SK-N-MC (cell line): ENCODE measurements at regions not wholly inside any gene's neighbourhood (a gene's known extent, or its start where the extent isn't known, plus 50 kb on each side); places are given as distances from the start of the nearest gene placed in this dataset.
A peak's percentile ranks its signal among the peaks of the same experiment; 100 is the strongest.

ENCODE experiments used
- DNase-seq: peaks from one replicate; pipeline ENCODE4 v3.0.0-alpha.2; 2011; ENCODE audit warnings: low read depth, low spot score
- H3K27ac ChIP-seq: fragments of 200-600 bp; sonication (generic); 2 replicates; pipeline ENCODE4 v1.5.1; 2016; ENCODE audit warnings: mixed run types
- H3K36me3 ChIP-seq: fragments of 200-600 bp; sonication (generic); 2 replicates; pipeline ENCODE4 v1.6.1; 2017; ENCODE audit warnings: antibody characterized with exemption, low read length, mixed read lengths; ENCODE audit not compliant: insufficient read depth
- H3K4me3 ChIP-seq: fragments of 200-600 bp; sonication (generic); 2 replicates; pipeline ENCODE4 v1.5.1; 2016
- H3K9ac ChIP-seq: fragments of 200-600 bp; sonication (generic); 2 replicates; pipeline ENCODE4 v1.8.0; 2017; ENCODE audit warnings: mixed run types, mixed read lengths; ENCODE audit not compliant: insufficient read length
- H3K9me3 ChIP-seq: fragments of 200-600 bp; sonication (generic); 2 replicates; pipeline ENCODE4 v1.6.1; 2017; ENCODE audit warnings: low read depth, mild to moderate bottlenecking, antibody characterized with exemption, low read length, moderate library complexity, mixed read lengths
- EZH2 ChIP-seq: fragments of 200-600 bp; sonication (generic); IDR thresholded peaks from one replicate; pipeline ENCODE4 v1.6.1; 2017; ENCODE audit warnings: antibody characterized with exemption
- FOXP2 ChIP-seq: optimal IDR thresholded peaks from 2 replicates; pipeline ENCODE3; 2011; ENCODE audit warnings: mild to moderate bottlenecking, moderate library complexity; ENCODE audit not compliant: insufficient read depth; ENCODE audit errors: extremely low read length, control extremely low read depth
- POLR2AphosphoS5 ChIP-seq: IDR thresholded peaks from 2 replicates; pipeline ENCODE4 v1.6.1; 2012; ENCODE audit warnings: mild to moderate bottlenecking, low read depth, low read length, borderline replicate concordance

DNA sequence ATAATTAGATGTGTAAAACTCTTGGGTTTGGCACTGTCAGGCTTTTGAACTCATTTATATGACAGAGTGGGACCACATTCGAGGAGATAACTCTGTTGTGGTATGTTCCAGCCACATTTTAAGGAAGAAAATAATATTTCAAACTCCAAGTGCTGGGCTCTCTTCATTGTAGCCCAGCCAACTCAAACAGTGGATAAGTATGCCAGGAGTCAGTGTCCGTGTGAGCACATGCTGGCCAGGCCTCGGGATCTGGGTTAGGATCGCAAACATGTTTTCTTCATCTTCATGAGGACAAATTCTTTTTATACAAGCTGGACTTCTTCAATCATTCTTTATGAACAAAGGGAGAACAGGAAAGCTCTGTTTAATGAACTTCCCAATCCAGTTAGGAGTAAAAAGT lies 497.5 kb downstream of the MAFB start:
- Histone ChIP-seq H3K9ac (no peak overlapping the region), H3K9me3 (no peaks in the 10 kb centered on the region), H3K36me3 (no peaks in the 10 kb centered on the region), H3K27ac (no peak overlapping the region), H3K4me3 (no peak overlapping the region)
- TF ChIP-seq FOXP2 (no peak), POLR2AphosphoS5 (no peak), EZH2 (no peak)
- DNase-seq: no peak

DNA sequence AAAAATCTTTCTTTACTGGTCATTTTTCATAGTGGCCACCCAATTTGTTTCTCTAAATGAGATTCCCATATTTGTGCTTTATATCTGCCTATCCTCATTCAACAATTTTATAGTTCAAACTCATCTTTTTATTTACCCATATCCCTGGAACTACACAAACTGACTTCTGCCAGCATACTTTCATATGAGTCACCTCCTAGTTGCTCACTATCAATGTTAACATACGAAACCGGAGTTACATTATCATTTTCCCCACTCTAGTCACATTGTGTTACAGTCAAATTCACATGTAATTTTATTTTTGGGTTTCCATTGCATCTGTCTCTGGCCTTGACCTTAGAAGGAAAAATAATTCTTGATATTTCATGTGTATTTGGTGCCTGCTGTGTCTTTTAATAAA lies 499.4 kb downstream of the MAFB start:
- no peak overlapping the region for H3K27ac ChIP-seq
- no peaks in the 10 kb centered on the region for H3K36me3 ChIP-seq
- no peak overlapping the region for H3K4me3 ChIP-seq
- no peak for DNase-seq
- H3K9me3 ChIP-seq: no peaks in the 10 kb centered on the region
- H3K9ac ChIP-seq: no peak overlapping the region
- no peak for TF ChIP-seq EZH2
- TF ChIP-seq POLR2AphosphoS5: no peak
- no peak for TF ChIP-seq FOXP2

DNA sequence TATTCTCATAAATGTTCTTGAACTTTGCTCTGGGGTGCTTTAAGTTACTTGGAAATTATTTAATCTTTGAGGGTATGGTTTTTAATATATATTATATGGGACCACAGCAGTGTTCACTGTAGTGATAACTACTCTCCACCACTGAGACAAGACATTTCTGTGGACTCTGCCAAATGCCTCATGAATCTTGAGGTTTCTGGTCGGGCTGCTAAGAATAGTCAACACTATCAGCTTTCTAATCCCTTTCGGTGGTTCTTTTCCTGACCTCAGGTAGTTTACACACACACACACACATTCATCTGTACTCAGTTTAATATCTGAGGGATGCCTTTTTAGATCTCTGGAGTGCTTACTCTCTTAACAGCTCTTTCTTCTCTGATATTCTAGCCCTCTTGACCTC lies 500.7 kb downstream of the MAFB start:
- H3K9ac ChIP-seq: no peak overlapping the region
- DNase-seq: no peak

DNA sequence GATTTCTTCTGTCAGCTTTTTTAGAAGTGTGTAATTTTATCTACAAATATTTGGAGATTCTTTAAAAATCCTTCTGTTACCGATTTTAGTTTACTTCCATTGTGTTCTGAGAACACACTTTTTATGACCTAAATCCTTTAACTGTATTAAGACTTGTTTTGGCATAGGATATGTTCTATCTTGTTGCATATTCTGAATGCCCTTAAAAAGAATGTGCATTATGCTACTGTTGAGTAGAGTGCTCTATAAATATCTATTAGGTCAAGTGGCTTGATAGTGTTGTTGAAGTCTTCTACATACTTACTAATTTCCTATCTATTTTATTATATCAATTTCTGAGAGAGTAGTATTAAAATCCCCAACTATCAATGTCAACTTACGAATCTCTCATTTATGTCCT lies 502.2 kb downstream of the MAFB start:
- no peak for TF ChIP-seq POLR2AphosphoS5
- TF ChIP-seq EZH2: no peak
- TF ChIP-seq FOXP2: no peak
- no peaks in the 10 kb centered on the region for H3K9me3 ChIP-seq
- no peak overlapping the region for H3K4me3 ChIP-seq
- no peak for DNase-seq
- H3K9ac ChIP-seq: no peak overlapping the region
- H3K36me3 ChIP-seq: no peaks in the 10 kb centered on the region
- no peak overlapping the region for H3K27ac ChIP-seq

More for the DNA sequence above, 500.7 kb downstream of the MAFB start:
- Histone ChIP-seq H3K36me3 (no peaks in the 10 kb centered on the region), H3K4me3 (no peak overlapping the region), H3K9me3 (no peaks in the 10 kb centered on the region), H3K27ac (no peak overlapping the region)
- TF ChIP-seq EZH2 (no peak), FOXP2 (no peak), POLR2AphosphoS5 (no peak)

DNA sequence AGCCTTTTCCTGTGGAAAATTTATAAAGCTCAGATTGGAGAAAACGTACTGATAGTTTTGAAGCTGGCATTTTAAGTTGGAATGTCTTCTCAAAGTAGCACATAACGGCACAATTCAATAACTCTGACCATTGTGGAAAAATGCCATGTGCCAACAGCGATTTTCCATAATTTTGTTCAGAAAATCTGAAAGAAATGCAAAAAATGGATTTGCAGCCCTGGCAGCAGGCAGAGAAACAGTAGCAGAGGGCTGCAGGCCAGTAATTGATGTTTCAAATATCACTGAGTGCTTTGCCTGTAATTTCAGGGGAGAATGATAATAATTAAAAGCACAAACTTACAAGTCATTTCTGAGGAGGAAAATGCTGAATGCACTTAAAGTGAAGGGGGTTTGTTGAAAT lies 507.4 kb downstream of the MAFB start:
- Histone ChIP-seq H3K36me3 (no peaks in the 10 kb centered on the region), H3K27ac (peak overlapping the region; percentile 79), H3K9me3 (no peaks in the 10 kb centered on the region), H3K4me3 (no peak overlapping the region), H3K9ac (no peak overlapping the region)
- TF ChIP-seq FOXP2: no peak
- no peak for TF ChIP-seq EZH2
- TF ChIP-seq POLR2AphosphoS5: no peak
- no peak for DNase-seq

DNA sequence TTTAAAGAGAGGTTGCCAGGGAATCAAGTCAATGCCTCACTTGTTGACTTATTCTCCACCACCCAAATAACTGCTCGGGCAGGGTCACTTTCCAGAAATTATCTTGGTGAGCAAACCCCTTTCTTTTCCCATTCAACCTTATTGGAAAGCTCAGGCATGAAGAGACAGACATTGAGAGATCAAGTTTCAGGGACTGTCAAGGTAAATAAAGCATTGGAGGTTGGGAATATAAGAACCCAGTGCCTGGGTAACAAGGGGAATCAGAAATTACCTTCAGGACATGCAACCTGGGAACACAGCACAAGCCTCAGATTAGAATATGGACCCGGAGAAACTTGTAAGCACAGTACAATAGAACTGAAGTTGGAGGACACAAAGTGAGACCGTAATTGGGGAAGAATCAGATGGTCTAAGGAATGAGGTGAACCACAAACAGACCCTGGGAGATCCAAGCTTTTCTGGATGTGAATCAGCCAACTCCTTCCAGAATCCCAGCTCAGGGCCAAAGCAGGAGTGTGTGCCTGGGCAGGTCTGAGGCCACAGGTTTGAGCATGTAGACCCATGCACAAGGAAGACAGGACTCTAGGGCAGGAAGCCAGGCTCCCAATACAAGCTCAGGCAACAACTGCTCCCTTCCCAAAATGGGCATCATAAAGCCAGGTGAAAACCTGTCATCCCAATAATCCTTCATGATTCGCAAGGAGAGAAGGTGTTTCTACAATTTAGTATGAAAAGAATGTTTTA lies 512.8 kb downstream of the MAFB start:
- Histone ChIP-seq H3K36me3 (no peaks in the 10 kb centered on the region), H3K9me3 (no peaks in the 10 kb centered on the region), H3K4me3 (no peak overlapping the region), H3K9ac (no peak overlapping the region), H3K27ac (no peak overlapping the region)
- TF ChIP-seq POLR2AphosphoS5: no peak
- TF ChIP-seq FOXP2: no peak
- TF ChIP-seq EZH2: no peak
- no peak for DNase-seq

DNA sequence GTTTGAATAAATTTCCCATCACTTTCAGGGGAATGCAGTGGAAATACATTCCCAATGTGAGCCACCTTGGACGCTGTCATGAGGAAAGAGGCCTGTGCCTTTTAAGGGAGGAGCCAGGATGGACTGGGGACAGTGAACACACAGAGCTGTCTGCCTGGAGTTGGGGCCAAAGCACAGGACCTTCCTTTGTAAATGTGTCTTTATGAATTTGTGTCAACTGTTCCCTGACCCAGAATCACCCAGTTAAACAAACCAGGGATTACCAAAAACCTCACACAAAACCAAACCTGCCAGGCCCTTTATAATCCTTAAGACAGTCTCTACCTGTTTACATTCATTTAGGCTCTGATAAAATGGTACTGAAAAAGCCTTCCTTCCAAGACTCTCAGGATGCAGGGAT lies 513.7 kb downstream of the MAFB start:
- H3K27ac ChIP-seq: no peak overlapping the region
- H3K4me3 ChIP-seq: no peak overlapping the region
- H3K36me3 ChIP-seq: no peaks in the 10 kb centered on the region
- no peaks in the 10 kb centered on the region for H3K9me3 ChIP-seq
- no peak for DNase-seq
- no peak overlapping the region for H3K9ac ChIP-seq
- TF ChIP-seq FOXP2: no peak

DNA sequence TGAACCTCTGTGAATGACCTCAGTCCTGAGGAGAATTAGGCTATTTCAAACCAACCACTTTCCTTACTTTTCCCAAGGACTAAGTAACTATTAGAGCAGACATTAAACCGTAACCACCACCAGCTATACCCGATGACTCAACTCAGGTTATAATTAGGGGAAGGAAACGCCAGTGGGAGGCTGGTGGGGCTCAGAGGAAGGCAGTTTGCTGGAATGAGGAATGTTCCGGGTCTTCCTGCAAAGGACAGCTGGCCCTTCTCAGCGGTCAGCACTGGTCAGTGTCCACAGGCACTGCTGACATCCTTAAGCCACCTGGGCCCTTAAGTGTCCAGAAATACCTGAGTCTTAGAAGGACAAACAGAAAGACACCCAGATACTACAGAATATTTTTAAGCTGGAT lies 515.2 kb downstream of the MAFB start:
- no peak overlapping the region for H3K27ac ChIP-seq
- TF ChIP-seq POLR2AphosphoS5 (no peak), FOXP2 (no peak), EZH2 (no peak)
- H3K36me3 ChIP-seq: no peaks in the 10 kb centered on the region
- no peak for DNase-seq
- H3K4me3 ChIP-seq: no peak overlapping the region
- H3K9me3 ChIP-seq: no peaks in the 10 kb centered on the region
- no peak overlapping the region for H3K9ac ChIP-seq

DNA sequence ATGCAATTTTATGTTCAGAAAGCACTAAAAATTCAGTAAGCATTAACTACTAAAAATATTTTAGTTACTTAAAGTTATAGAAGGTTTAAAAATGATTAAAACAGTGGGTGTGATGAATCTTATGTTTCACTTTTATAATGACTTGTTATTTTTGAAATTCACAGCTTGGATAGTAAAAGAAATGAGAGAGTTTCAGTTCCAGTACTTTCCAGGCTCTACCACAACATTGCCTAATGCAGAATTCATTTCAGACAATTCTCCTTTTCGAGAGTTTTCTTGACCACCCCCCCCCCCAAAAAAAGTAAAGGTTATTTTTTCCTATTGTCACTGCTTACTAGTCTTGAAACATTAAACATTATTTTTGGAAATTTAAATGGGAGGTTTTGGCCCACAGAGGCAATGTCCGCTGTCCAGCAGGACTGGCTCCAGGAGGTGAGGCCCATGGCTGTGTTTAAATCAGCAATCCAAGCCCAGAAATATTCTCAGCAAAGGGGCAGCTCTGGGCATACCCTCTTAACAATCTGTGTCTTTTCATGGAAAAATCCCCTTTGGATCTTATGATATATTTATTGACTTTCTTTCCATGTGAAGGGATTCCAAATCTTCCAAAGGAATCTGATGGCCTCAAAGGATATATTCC lies 519.9 kb downstream of the MAFB start:
- Histone ChIP-seq H3K36me3 (no peaks in the 10 kb centered on the region), H3K9ac (no peak overlapping the region), H3K27ac (no peak overlapping the region), H3K4me3 (no peak overlapping the region), H3K9me3 (no peaks in the 10 kb centered on the region)
- TF ChIP-seq FOXP2 (no peak), EZH2 (no peak), POLR2AphosphoS5 (no peak)
- no peak for DNase-seq
